Activated naive CD4-positive, alpha-beta T cell treated with anti-CD3 and anti-CD28 coated beads for 36 hours (primary cell): ENCODE measurements at regions not wholly inside any gene's neighbourhood (a gene's known extent, or its start where the extent isn't known, plus 50 kb on each side); places are given as distances from the start of the nearest gene placed in this dataset.

Source experiments
- CTCF ChIA-PET: fragments of 350-600 bp; sonication (Branson Sonifier 250); formaldehyde crosslinking; loops from one replicate; lab custom pipeline; 2021; ENCODE audit warnings: antibody characterized with exemption; lab: Charles Lee
- DNase-seq: peaks from one replicate; pipeline ENCODE4 v3.0.0-alpha.2; 2020
- H3K27ac Mint-ChIP-seq: one replicate; pipeline ENCODE4 v1.8.0; 2021; ENCODE audit warnings: mild to moderate bottlenecking, mixed read lengths
- H3K27me3 Mint-ChIP-seq: one replicate; pipeline ENCODE4 v1.8.0; 2021; ENCODE audit warnings: low read depth, mixed read lengths
- H3K36me3 Mint-ChIP-seq: one replicate; pipeline ENCODE4 v1.8.0; 2021; ENCODE audit warnings: low read depth, mixed read lengths
- H3K4me1 Mint-ChIP-seq: one replicate; pipeline ENCODE4 v1.8.0; 2021; ENCODE audit warnings: low read depth, mixed read lengths
- H3K4me3 Mint-ChIP-seq: one replicate; pipeline ENCODE4 v1.8.0; 2021; ENCODE audit warnings: mild to moderate bottlenecking, moderate library complexity, mixed read lengths
- H3K9me3 Mint-ChIP-seq: one replicate; pipeline ENCODE4 v1.8.0; 2021; ENCODE audit warnings: mixed read lengths
- intact Hi-C: fragments of 100-400 bp; cut with micrococcal nuclease; formaldehyde crosslinking; loops from one replicate; pipeline ENCODE4 v1.15.1; 2023

DNA sequence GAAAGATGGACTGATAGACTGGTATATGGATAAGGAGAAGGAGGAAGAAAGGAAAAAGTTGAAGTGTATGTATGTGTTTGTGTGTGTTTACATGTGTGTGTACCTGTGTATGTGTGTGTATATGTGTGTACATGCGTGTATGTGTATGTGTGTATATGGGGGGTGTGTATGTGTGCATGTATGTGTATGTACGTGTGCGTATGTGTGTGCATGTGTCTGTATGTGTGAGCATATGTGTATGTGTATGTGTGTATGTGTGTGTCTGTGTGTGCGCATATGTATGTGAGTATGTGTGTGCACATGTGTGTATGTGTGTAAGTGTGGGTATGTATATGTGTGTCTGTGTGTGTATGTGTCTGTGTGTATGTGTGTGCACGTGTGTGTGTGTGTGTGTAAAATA lies 101.5 kb upstream of the KLHL13 start:
- H3K4me1 Mint-ChIP-seq, result no peaks in the 10 kb centered on the region
- CTCF ChIA-PET, result no interaction called here
- H3K36me3 Mint-ChIP-seq, result no peaks in the 10 kb centered on the region
- H3K9me3 Mint-ChIP-seq, result no peaks in the 10 kb centered on the region
- H3K27me3 Mint-ChIP-seq, result no peaks in the 10 kb centered on the region
- no peak for DNase-seq
- H3K27ac Mint-ChIP-seq, result no peak overlapping the region
- intact Hi-C loops, result no loop called here
- no peak overlapping the region for H3K4me3 Mint-ChIP-seq

DNA sequence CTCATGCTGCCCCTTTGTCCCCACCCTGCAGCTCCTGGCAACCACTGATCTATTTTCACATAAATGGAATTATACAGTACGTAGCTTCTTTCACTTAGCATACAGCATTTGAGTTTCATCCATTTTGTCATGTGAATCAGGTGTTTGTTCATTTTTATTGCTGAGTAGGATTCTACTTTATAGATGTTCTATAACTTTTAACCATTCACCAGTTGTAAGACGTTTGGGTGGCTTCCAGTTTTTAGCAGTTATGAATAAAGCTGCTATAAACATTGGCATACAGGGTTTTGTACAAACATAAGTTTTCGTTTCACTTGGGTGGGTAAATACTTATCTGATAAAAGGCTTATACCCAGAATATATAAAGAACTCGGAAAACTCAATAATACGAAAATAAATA lies 102.3 kb upstream of the KLHL13 start:
- Mint-ChIP-seq H3K4me3 (no peak overlapping the region), H3K4me1 (no peaks in the 10 kb centered on the region), H3K27ac (no peak overlapping the region), H3K27me3 (no peaks in the 10 kb centered on the region), H3K9me3 (no peaks in the 10 kb centered on the region), H3K36me3 (no peaks in the 10 kb centered on the region)
- CTCF ChIA-PET, result no interaction called here
- no peak for DNase-seq
- intact Hi-C loops, result no loop called here

DNA sequence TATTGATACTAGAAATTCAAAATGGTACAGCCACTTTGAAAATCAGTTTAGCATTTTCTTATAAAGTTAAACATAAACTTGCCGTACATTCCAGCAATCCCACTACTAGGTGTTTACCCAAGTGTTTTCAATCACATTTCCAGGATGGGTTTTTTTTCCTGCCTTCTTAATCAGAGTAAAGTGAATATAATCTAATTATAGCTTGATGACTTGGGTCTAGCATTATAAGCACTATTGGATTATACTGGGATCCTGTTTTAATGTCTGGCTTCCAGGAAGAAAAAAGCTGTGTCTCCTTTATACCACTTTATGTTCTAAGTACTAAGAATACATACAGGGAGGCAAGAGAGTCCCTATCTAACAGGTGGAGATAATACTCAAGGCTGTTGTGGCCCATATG lies 103.3 kb upstream of the KLHL13 start:
- no peaks in the 10 kb centered on the region for H3K4me1 Mint-ChIP-seq
- intact Hi-C loops, result no loop called here
- H3K4me3 Mint-ChIP-seq, result no peak overlapping the region
- CTCF ChIA-PET, result no interaction called here
- H3K27ac Mint-ChIP-seq, result no peak overlapping the region
- no peaks in the 10 kb centered on the region for H3K36me3 Mint-ChIP-seq
- H3K9me3 Mint-ChIP-seq, result no peaks in the 10 kb centered on the region
- no peaks in the 10 kb centered on the region for H3K27me3 Mint-ChIP-seq
- no peak for DNase-seq

DNA sequence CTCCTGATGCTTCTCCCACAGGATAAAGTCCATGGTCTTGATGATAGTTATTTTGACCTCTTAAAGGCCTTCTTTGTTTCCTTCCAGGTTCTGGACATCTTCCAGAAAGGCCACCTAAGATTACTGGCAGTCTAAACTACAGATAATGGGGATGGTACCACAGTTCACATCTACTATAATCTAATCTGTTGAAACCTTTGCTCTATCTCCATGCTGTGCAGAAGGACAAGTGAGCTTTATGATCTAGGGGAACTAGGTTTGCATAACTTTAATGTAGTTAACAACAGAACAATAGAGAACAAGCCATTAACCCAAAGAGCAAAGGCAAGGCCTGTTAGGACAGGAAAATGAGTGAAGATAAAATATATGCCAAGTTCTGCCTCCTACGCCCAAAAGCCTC lies 103.9 kb upstream of the KLHL13 start:
- CTCF ChIA-PET, result no interaction called here
- intact Hi-C loops, result no loop called here
- Mint-ChIP-seq H3K36me3 (no peaks in the 10 kb centered on the region), H3K4me1 (peaks cover 1% of the 10 kb centered on the region), H3K27ac (no peak overlapping the region), H3K9me3 (no peaks in the 10 kb centered on the region), H3K4me3 (no peak overlapping the region), H3K27me3 (no peaks in the 10 kb centered on the region)
- no peak for DNase-seq

DNA sequence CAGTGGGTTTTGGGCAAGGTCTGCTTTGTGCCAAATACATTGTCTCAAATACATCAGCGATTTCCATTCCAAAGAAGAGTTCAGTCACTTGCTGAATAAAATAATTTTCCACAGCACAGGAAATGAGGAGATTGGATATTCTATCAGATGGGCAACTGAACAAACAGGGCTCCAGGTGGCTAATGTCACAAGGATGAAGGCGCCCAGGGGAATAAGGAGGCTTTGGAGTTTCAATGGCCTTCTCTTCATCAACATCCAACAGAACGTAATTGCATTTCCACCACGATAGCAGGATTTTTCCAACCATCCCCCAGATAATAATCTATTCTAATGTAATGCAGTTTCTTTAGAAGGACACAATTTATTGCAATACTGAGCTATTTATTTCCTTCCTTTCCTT lies 104.7 kb upstream of the KLHL13 start:
- Mint-ChIP-seq H3K4me3 (no peak overlapping the region), H3K27me3 (no peaks in the 10 kb centered on the region), H3K27ac (no peak overlapping the region), H3K9me3 (no peaks in the 10 kb centered on the region), H3K36me3 (no peaks in the 10 kb centered on the region), H3K4me1 (peaks cover 2% of the 10 kb centered on the region)
- CTCF ChIA-PET, result no interaction called here
- intact Hi-C loops, result no loop called here
- DNase-seq, result no peak

DNA sequence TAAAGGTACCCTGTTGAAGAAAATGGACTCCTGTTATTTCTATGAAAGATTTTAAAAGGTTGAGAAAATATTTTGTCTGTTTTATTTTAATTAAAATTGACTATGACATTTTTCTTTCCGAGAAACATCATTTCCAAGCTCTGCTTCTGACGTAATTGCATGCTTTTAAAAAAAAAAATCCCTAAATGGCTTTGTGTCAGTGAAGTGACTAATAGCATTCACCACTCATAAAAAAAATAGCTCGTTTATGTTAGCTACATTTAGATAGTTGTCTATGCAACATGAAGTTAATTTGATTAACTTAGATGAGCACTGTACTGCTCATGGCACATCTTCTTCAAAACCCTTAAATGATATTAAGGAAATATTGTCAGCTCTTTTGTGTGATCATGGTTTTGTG lies 105.1 kb upstream of the KLHL13 start:
- DNase-seq, result no peak
- intact Hi-C loops, result no loop called here
- CTCF ChIA-PET, result no interaction called here
- H3K27me3 Mint-ChIP-seq, result no peaks in the 10 kb centered on the region
- no peaks in the 10 kb centered on the region for H3K36me3 Mint-ChIP-seq
- H3K4me3 Mint-ChIP-seq, result no peak overlapping the region
- H3K4me1 Mint-ChIP-seq, result peaks cover 2% of the 10 kb centered on the region
- no peak overlapping the region for H3K27ac Mint-ChIP-seq
- H3K9me3 Mint-ChIP-seq, result no peaks in the 10 kb centered on the region

DNA sequence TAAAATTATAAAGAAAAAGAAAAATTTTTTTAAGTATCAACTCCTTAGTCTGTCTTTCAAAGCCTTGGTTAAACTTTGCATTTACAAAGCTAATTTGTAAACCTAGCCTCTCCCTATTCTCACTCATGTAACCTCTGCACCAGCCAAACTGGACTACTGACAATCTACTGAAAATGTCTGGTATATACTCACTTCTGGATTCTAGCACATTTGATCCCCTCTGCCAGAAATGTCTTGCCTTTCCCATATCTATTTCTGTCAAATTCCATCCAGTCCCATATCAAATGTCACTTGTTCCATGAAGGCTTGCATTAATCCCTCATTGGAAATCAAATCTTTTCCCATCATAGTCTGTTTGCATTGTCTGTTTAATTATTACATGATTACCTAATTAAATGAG lies 105.8 kb upstream of the KLHL13 start:
- no peak for DNase-seq
- Mint-ChIP-seq H3K27me3 (no peaks in the 10 kb centered on the region), H3K36me3 (no peaks in the 10 kb centered on the region), H3K4me1 (peaks cover 2% of the 10 kb centered on the region), H3K4me3 (no peak overlapping the region), H3K9me3 (no peaks in the 10 kb centered on the region), H3K27ac (no peak overlapping the region)
- intact Hi-C loops, result no loop called here
- CTCF ChIA-PET, result no interaction called here

DNA sequence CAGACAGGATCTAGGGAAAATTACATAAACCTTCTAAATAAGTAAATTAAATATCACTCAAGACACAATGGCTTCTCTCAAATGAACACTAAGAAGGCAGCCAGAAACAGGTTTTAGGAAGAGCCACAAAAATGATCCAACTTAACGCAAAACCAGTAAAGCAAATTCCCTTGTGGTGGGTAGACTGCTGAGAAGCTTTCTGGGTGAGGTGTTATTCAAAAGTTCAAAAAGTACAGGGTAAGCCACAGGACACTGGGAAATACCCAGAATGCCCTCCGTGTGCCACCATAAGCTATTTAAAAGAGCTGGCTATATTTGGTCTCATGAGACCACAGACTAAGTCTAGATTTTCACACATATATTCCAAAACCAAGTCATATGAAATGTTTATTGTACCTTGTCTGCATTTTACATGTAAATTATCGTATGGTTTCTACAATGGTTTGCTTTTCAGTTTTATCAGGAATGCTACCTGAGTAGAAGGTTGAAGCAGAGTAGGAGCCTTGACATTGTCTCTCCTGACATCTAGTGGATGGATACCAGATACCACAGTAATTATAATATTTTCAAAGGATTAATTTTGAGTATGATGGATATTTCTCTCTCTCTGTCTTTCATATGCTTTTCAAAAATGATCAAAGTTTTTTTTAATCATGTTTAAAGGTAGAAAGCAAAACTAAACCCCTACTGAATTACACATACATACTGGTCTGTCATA lies 109.3 kb upstream of the KLHL13 start:
- CTCF ChIA-PET, result no interaction called here
- Mint-ChIP-seq H3K27me3 (no peaks in the 10 kb centered on the region), H3K36me3 (no peaks in the 10 kb centered on the region), H3K4me3 (no peak overlapping the region), H3K9me3 (no peaks in the 10 kb centered on the region), H3K4me1 (peaks cover 2% of the 10 kb centered on the region), H3K27ac (no peak overlapping the region)
- no peak for DNase-seq
- intact Hi-C loops, result no loop called here

DNA sequence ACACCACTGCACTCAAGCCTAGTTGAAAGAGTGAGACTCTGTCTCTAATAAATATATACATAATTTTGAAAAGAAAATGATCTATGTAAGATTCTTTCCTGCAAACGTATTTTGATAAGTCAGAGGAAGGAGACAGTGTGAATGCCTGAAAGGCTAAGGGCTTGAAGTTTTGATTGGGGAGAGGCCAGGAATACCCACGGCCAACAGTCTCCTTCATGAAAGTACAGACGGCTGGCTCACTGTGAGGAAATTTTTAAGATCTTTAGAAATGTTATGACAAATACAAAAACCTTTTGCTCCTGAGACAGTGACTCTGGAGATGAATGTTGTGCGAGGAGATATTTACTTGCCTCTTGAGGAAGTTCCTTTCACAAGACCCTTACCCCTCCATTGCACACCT lies 111.4 kb upstream of the KLHL13 start:
- no peak for DNase-seq
- H3K4me1 Mint-ChIP-seq, result peaks cover 2% of the 10 kb centered on the region
- H3K9me3 Mint-ChIP-seq, result no peaks in the 10 kb centered on the region
- intact Hi-C loops, result no loop called here
- H3K27me3 Mint-ChIP-seq, result no peaks in the 10 kb centered on the region
- H3K4me3 Mint-ChIP-seq, result no peak overlapping the region
- no peaks in the 10 kb centered on the region for H3K36me3 Mint-ChIP-seq
- H3K27ac Mint-ChIP-seq, result no peak overlapping the region
- CTCF ChIA-PET, result no interaction called here

DNA sequence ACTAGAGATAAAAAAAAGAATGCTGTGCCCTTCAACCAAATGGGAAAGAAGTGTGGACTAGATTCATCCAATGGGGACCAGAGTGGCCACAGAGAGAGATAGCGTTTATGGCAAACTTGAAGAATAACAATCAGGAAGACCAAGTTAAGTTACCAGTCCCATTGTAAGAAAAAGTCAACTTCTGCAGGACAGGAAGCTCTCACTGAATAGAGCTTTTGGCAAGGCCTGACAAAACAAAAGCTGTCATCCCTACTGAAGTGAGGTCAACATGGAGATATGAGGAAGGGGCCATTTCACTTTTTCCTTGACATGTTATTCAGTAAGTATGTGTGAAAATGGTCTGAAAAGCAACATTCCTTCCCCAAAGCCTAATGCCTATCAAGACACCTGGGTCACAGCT lies 111.8 kb upstream of the KLHL13 start:
- H3K4me1 Mint-ChIP-seq, result peaks cover 2% of the 10 kb centered on the region
- no peak overlapping the region for H3K4me3 Mint-ChIP-seq
- CTCF ChIA-PET, result no interaction called here
- H3K27me3 Mint-ChIP-seq, result no peaks in the 10 kb centered on the region
- DNase-seq, result no peak
- intact Hi-C loops, result no loop called here
- no peaks in the 10 kb centered on the region for H3K9me3 Mint-ChIP-seq
- H3K27ac Mint-ChIP-seq, result no peak overlapping the region
- no peaks in the 10 kb centered on the region for H3K36me3 Mint-ChIP-seq

DNA sequence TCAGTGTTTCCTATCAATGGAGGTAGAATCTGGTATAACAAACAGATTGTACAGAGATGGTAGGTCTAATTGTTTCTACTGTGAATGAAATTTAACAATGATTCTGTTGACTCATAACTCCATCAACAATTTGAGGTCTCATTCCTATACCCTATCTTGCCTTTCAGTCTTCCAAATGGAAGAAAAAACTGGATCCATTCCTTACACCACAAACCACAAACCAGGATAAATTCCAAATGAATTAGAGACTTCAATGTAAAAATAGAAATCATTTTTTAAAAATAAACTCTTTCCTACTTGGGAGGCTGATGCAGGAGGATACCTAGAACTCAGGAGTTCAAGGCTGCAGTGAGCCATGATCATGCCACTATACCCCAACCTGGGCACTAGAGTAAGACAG lies 114.4 kb upstream of the WDR44 start:
- Mint-ChIP-seq H3K27me3 (no peaks in the 10 kb centered on the region), H3K9me3 (no peaks in the 10 kb centered on the region), H3K4me3 (no peak overlapping the region), H3K36me3 (no peaks in the 10 kb centered on the region), H3K4me1 (no peaks in the 10 kb centered on the region), H3K27ac (no peak overlapping the region)
- intact Hi-C loops, result loop anchor here (10.0 kb wide), 1 partner anchor 237 kb away; no protein-coding TSS in a partner anchor
- DNase-seq, result no peak
- CTCF ChIA-PET, result no interaction called here

DNA sequence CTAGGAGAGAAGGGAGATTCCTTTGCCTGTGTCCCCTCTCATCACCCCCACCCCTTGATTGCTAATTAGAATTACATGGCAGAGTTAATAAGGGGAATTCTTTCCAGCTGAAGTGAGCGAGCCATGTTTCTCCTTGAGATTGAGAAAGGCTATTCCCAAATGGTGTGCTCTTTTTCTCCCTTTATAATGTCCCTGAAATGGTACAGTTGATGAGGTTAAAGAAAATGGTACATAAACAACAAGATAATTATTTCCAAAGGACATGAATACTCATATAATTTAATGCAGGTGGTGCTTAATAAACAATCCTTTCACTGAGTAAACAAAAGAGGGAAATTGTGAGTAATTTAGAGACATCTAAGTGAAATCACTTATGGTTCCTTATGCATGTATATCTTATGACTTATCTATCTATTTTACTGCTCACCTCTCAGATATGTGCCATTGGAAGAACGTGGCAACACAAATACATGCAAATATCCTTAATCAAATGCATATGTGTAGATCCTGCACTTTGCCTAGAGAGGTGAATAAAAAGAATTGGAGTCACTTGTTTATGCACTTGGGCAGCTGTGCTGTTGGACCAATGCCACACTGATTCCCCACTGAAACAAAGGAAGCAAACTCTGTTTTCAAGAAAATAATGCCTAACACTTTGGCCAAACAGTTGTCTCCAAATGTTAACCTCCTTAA lies 106.6 kb upstream of the WDR44 start:
- Mint-ChIP-seq H3K4me1 (no peaks in the 10 kb centered on the region), H3K4me3 (no peak overlapping the region), H3K27ac (no peak overlapping the region), H3K9me3 (no peaks in the 10 kb centered on the region), H3K36me3 (no peaks in the 10 kb centered on the region), H3K27me3 (no peaks in the 10 kb centered on the region)
- intact Hi-C loops, result loop anchor here (10.0 kb wide), 1 partner anchor 245 kb away; no protein-coding TSS in a partner anchor
- no peak for DNase-seq
- CTCF ChIA-PET, result interaction anchor here (0.6 kb wide), 2 partner anchors 14 to 77 kb away, joined by 3 to 4 read pairs; no protein-coding TSS in a partner anchor
